ENCODE measurements at regions not wholly inside any gene's neighbourhood (a gene's known extent, or its start where the extent isn't known, plus 50 kb on each side); places are given as distances from the start of the nearest gene placed in this dataset.

DNA sequence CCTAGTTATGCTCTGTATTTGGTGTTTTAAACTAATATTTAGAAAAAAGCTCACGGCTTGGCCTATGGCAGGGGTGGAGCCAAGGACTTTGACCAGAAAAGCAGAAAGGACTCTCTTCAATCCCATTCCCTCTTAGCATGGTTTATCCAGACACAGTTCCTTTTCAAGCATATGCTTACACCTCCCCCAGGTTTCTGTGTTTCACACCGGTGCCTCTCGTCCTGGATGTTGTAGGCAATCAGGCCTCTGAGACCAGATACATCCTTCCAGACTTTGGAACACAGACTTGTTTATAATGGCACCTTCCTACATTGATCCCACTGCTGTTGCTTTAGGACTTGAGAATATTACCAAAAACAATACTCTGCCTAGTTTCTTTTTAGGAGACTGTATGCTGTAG, 440.5 kb upstream of the ARPP21 start:
- 88 to 91% (median 89%) methylated on average over 3 of the region's 3 CpGs for WGBS, 4 donors
- intact Hi-C loops (cut with DNase I), result no loop called here
- TF ChIP-seq POLR2A (IDR thresholded peaks at IDR 0.05), result no peak
- TF ChIP-seq, protein P1, sequence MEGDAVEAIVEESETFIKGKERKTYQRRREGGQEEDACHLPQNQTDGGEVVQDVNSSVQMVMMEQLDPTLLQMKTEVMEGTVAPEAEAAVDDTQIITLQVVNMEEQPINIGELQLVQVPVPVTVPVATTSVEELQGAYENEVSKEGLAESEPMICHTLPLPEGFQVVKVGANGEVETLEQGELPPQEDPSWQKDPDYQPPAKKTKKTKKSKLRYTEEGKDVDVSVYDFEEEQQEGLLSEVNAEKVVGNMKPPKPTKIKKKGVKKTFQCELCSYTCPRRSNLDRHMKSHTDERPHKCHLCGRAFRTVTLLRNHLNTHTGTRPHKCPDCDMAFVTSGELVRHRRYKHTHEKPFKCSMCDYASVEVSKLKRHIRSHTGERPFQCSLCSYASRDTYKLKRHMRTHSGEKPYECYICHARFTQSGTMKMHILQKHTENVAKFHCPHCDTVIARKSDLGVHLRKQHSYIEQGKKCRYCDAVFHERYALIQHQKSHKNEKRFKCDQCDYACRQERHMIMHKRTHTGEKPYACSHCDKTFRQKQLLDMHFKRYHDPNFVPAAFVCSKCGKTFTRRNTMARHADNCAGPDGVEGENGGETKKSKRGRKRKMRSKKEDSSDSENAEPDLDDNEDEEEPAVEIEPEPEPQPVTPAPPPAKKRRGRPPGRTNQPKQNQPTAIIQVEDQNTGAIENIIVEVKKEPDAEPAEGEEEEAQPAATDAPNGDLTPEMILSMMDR (IDR thresholded peaks at IDR 0.05), result no peak
- Histone ChIP-seq H3K36me3 (no peaks in the 10 kb centered on the region), H3K4me1 (no peaks in the 10 kb centered on the region), H3K4me3 (no peak overlapping the region), H3K9me3 (no peaks in the 10 kb centered on the region), H3K27ac (no peak overlapping the region), H3K27me3 (no peaks in the 10 kb centered on the region)
- no peak for ATAC-seq
- DNase-seq, result no peak

DNA sequence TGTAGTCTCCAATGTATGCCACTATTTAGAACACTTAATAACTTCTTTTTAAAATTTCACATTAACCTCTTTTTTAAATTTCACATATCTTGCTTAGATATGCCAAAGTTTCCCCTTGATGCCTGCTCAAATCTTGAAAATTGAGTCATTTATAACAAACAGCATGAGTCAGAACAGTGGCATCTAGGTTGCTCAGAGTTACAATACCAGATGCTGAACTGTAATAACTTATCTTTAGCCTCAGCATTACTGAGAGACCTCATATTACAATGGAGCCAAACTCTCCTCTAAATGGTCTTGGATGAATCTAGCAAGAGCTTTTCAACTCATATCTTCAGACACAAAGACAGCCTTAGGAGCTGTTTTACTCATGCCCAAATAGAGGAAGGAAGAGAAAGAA, 439.3 kb upstream of the ARPP21 start:
- Histone ChIP-seq H3K4me3 (no peak overlapping the region), H3K27ac (no peak overlapping the region), H3K27me3 (no peaks in the 10 kb centered on the region), H3K36me3 (no peaks in the 10 kb centered on the region), H3K4me1 (no peaks in the 10 kb centered on the region), H3K9me3 (no peaks in the 10 kb centered on the region)
- no peak for ATAC-seq
- no peak for DNase-seq
- intact Hi-C loops (cut with DNase I), result no loop called here
- TF ChIP-seq, protein P1 (IDR thresholded peaks at IDR 0.05), result no peak
- no peak for TF ChIP-seq POLR2A (IDR thresholded peaks at IDR 0.05)

GRCh38 chr3:35201211-35201610, 438.1 kb upstream of the ARPP21 start:
- TF ChIP-seq POLR2A (IDR thresholded peaks at IDR 0.05), result no peak
- TF ChIP-seq, protein P1 (IDR thresholded peaks at IDR 0.05), result no peak
- H3K9me3 ChIP-seq, result no peaks in the 10 kb centered on the region
- H3K4me3 ChIP-seq, result no peak overlapping the region
- 71 to 90% (median 87%) methylated on average over 2 of the region's 2 CpGs for WGBS, 4 donors
- H3K27me3 ChIP-seq, result no peaks in the 10 kb centered on the region
- H3K4me1 ChIP-seq, result no peaks in the 10 kb centered on the region
- intact Hi-C loops (cut with DNase I), result no loop called here
- no peaks in the 10 kb centered on the region for H3K36me3 ChIP-seq
- DNase-seq, result no peak
- ATAC-seq, result no peak
- no peak overlapping the region for H3K27ac ChIP-seq

- H3K9me3 ChIP-seq, result peaks cover 0 to 12% (median 0%) of the 10 kb centered on the region in 12 donors
Measured at GRCh38 chr3:35215525-35216500, 423.5 kb upstream of the ARPP21 start.

More at GRCh38 chr3:35215525-35216500, 423.5 kb upstream of the ARPP21 start:
- 87 to 95% (median 92%) methylated on average over 14 to 31 of the region's 31 CpGs for WGBS, 4 donors
- DNase-seq, result peak in 1 of 5 donors; percentile 53
- no peak overlapping the region for H3K27ac ChIP-seq
- no peak for ATAC-seq
- TF ChIP-seq, protein P1 (IDR thresholded peaks at IDR 0.05), result no peak
- no peak for TF ChIP-seq POLR2A (IDR thresholded peaks at IDR 0.05)
- H3K4me1 ChIP-seq, result no peaks in the 10 kb centered on the region
- intact Hi-C loops (cut with DNase I), result no loop called here
- no peaks in the 10 kb centered on the region for H3K27me3 ChIP-seq
- no peaks in the 10 kb centered on the region for H3K36me3 ChIP-seq
- H3K4me3 ChIP-seq, result no peak overlapping the region
